Natural killer cell (primary cell): ENCODE measurements at regions not wholly inside any gene's neighbourhood (a gene's known extent, or its start where the extent isn't known, plus 50 kb on each side); places are given as distances from the start of the nearest gene placed in this dataset.
A peak's percentile ranks its signal among the peaks of the same experiment; 100 is the strongest.

ENCODE experiments used
- ATAC-seq, 3 donors: fragments of 150-1000 bp in 2 of 3; fragments of 200-7000 bp in 1 of 3; cut with Tn5 transposase; 1 replicate in 1 of 3; 2 replicates in 2 of 3; pipeline ENCODE4 v1.10.0; 2021; ENCODE audit warnings: mild to moderate bottlenecking in 2 of 3, moderate library complexity in 2 of 3
- DNase-seq, 2 donors: peaks; one replicate each; pipeline versions ENCODE4 v3.0.0 to v3.0.0-alpha.2; 2013 to 2021; ENCODE audit warnings: mixed read lengths in 1 of 2
- H3K27ac ChIP-seq: one replicate; pipeline ENCODE4 v1.5.1; 2013; ENCODE audit warnings: mild to moderate bottlenecking, low read length
- H3K27me3 ChIP-seq: one replicate; pipeline ENCODE4 v1.6.1; 2013; ENCODE audit warnings: low read length; ENCODE audit not compliant: control insufficient read depth, insufficient read depth
- H3K36me3 ChIP-seq: one replicate; pipeline ENCODE4 v1.6.1; 2013; ENCODE audit warnings: low read length; ENCODE audit not compliant: control insufficient read depth, insufficient read depth
- H3K4me1 ChIP-seq: one replicate; pipeline ENCODE4 v1.6.1; 2013; ENCODE audit warnings: low read length; ENCODE audit not compliant: control insufficient read depth, insufficient read depth
- H3K4me3 ChIP-seq: one replicate; pipeline ENCODE4 v1.5.1; 2013; ENCODE audit warnings: low read length
- H3K9me3 ChIP-seq: one replicate; pipeline ENCODE4 v1.6.1; 2013; ENCODE audit warnings: low read length; ENCODE audit not compliant: control insufficient read depth, insufficient read depth
- H3K27ac Mint-ChIP-seq, 2 donors: one replicate each; pipeline ENCODE4 v1.8.0; 2022; ENCODE audit warnings: mild to moderate bottlenecking in 2 of 2, mixed read lengths in 2 of 2, moderate library complexity in 1 of 2
- H3K27me3 Mint-ChIP-seq, 2 donors: one replicate each; pipeline ENCODE4 v1.8.0; 2022; ENCODE audit warnings: low read depth in 2 of 2, mixed read lengths in 2 of 2
- H3K36me3 Mint-ChIP-seq: one replicate; pipeline ENCODE4 v1.8.0; 2022; ENCODE audit warnings: mixed read lengths
- H3K4me1 Mint-ChIP-seq, 2 donors: one replicate each; pipeline ENCODE4 v1.8.0; 2022; ENCODE audit warnings: mixed read lengths in 2 of 2
- H3K4me3 Mint-ChIP-seq: one replicate; pipeline ENCODE4 v1.8.0; 2022; ENCODE audit warnings: mild to moderate bottlenecking, moderate library complexity, mixed read lengths
- H3K9me3 Mint-ChIP-seq, 2 donors: one replicate each; pipeline ENCODE4 v1.8.0; 2022; ENCODE audit warnings: mixed read lengths in 2 of 2
- CTCF ChIP-seq: fragments of 200-600 bp; IDR thresholded peaks from one replicate; pipeline ENCODE4 v1.8.0; 2022; ENCODE audit warnings: antibody characterized with exemption
- WGBS: methylation state at CpG from one replicate; pipeline ENCODE4 v1.1.7; 2013; ENCODE audit warnings: missing lambda C conversion rate; ENCODE audit not compliant: insufficient coverage; 5-methylcytosine and 5-hydroxymethylcytosine counted together
- intact Hi-C: fragments of 100-400 bp; cut with micrococcal nuclease; formaldehyde crosslinking; loops from one replicate; pipeline ENCODE4 v1.14.2; 2022

- H3K9me3 Mint-ChIP-seq: no peaks in the 10 kb centered on the region
- H3K4me1 Mint-ChIP-seq: peaks cover 49 to 51% of the 10 kb centered on the region in 2 donors
- Histone ChIP-seq H3K4me1 (peaks cover 8% of the 10 kb centered on the region), H3K4me3 (no peak overlapping the region), H3K27me3 (no peaks in the 10 kb centered on the region), H3K36me3 (no peaks in the 10 kb centered on the region), H3K27ac (no peak overlapping the region), H3K9me3 (no peaks in the 10 kb centered on the region)
- H3K27me3 Mint-ChIP-seq: no peaks in the 10 kb centered on the region
- no peak overlapping the region for H3K4me3 Mint-ChIP-seq
- DNase-seq (no peak), ATAC-seq (no peak)
- H3K27ac Mint-ChIP-seq: peak overlapping the region in 1 of 2 donors; percentile 89
- intact Hi-C loops: loop anchor here (2.0 to 5.0 kb wide), 2 partner anchors 34 to 259 kb away; no protein-coding TSS in a partner anchor
- 100% methylated on average over 2 of the region's 2 CpGs for WGBS
- no peaks in the 10 kb centered on the region for H3K36me3 Mint-ChIP-seq
- no peak for TF ChIP-seq CTCF
Observed at GRCh38 chr14:22393796-22394195, 195.2 kb downstream of the DAD1 start.

- 45% methylated on average over 7 of the region's 7 CpGs for WGBS
- peak; percentile 74 for TF ChIP-seq CTCF
- Mint-ChIP-seq H3K4me1 (peaks cover 62 to 64% of the 10 kb centered on the region in 2 donors), H3K9me3 (no peaks in the 10 kb centered on the region), H3K4me3 (no peak overlapping the region), H3K27ac (peak overlapping the region; percentile 67 to 89), H3K36me3 (no peaks in the 10 kb centered on the region), H3K27me3 (no peaks in the 10 kb centered on the region)
- intact Hi-C loops: loop anchor here (1.0 to 5.0 kb wide), 4 partner anchors 35 to 261 kb away; no protein-coding TSS in a partner anchor
- Histone ChIP-seq H3K36me3 (no peaks in the 10 kb centered on the region), H3K27ac (no peak overlapping the region), H3K4me3 (no peak overlapping the region), H3K4me1 (peaks cover 20% of the 10 kb centered on the region), H3K9me3 (no peaks in the 10 kb centered on the region), H3K27me3 (no peaks in the 10 kb centered on the region)
- ATAC-seq: peak; percentile 83 to 91 (median 90)
- DNase-seq: peak; percentile 28 to 54
Observed at GRCh38 chr14:22391908-22392565, 197.0 kb downstream of the DAD1 start.

- H3K4me3 Mint-ChIP-seq: no peak overlapping the region
- Histone ChIP-seq H3K27ac (no peak overlapping the region), H3K4me1 (peaks cover 20% of the 10 kb centered on the region), H3K4me3 (no peak overlapping the region), H3K27me3 (no peaks in the 10 kb centered on the region), H3K36me3 (no peaks in the 10 kb centered on the region), H3K9me3 (no peaks in the 10 kb centered on the region)
- 64% methylated on average over 4 of the region's 4 CpGs for WGBS
- ATAC-seq (no peak), DNase-seq (no peak)
- H3K27me3 Mint-ChIP-seq: no peaks in the 10 kb centered on the region
- peak overlapping the region in 1 of 2 donors; percentile 89 for H3K27ac Mint-ChIP-seq
- no peaks in the 10 kb centered on the region for H3K36me3 Mint-ChIP-seq
- H3K4me1 Mint-ChIP-seq: peaks cover 60 to 64% of the 10 kb centered on the region in 2 donors
- intact Hi-C loops: loop anchor here (5.0 kb wide), 1 partner anchor 36 kb away; no protein-coding TSS in a partner anchor
- no peak for TF ChIP-seq CTCF
- no peaks in the 10 kb centered on the region for H3K9me3 Mint-ChIP-seq
Observed at GRCh38 chr14:22390824-22391461, 198.1 kb downstream of the DAD1 start.
